ENCODE measurements at regions not wholly inside any gene's neighbourhood (a gene's known extent, or its start where the extent isn't known, plus 50 kb on each side); places are given as distances from the start of the nearest gene placed in this dataset.

DNA sequence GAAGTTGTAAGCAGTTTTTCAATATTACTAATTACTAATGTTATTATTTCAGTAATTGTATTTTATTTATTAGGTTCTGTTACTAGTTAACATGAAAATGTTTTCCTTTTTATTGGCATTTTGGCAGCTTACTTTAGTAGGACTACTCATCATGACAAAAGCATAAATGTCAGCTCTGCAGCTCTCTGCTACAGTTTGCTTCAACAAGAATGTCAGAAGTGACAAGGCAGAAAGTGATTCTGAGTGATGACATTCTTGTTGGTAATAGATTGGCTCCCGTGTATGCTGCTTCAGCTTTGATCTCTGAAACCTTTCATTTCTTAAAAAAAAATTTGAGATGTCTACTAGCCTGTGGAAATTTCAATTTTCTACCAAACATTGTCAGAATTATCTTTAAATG, 1193.9 kb downstream of the FSTL5 start:
- Mint-ChIP-seq H3K27me3 (no peaks in the 10 kb centered on the region), H3K9me3 (ENCODE audit: insufficient read depth) (no peaks in the 10 kb centered on the region), H3K4me1 (no peaks in the 10 kb centered on the region), H3K4me3 (no peak overlapping the region), H3K27ac (no peak overlapping the region)
- Histone ChIP-seq H3K4me1 (ENCODE audit: control insufficient read depth in 2 of 2, insufficient read depth in 2 of 2, low read length in 2 of 2) (no peaks in the 10 kb centered on the region), H4K20me1 (ENCODE audit: control insufficient read depth, insufficient read depth, low read length, poor library complexity, severe bottlenecking) (no peaks in the 10 kb centered on the region), H3K9me3 (ENCODE audit: control extremely low read depth in 1 of 3, control insufficient read depth in 2 of 3, insufficient read depth in 1 of 3, low read length in 2 of 3) (no peaks in the 10 kb centered on the region), H3K79me2 (ENCODE audit: control insufficient read depth, insufficient read depth, low read length) (no peaks in the 10 kb centered on the region), H3K27me3 (replicated peaks in 1 of 4; ENCODE audit: control extremely low read depth in 1 of 4, control insufficient read depth in 3 of 4, insufficient read depth in 4 of 4, low read length in 3 of 4) (no peaks in the 10 kb centered on the region), H3K4me2 (replicated peaks; ENCODE audit: low read depth, low read length, poor library complexity, severe bottlenecking) (no peak overlapping the region), H3K4me3 (ENCODE audit: control extremely low read depth in 1 of 5, extremely low read depth in 1 of 5, insufficient read depth in 1 of 5, low read depth in 2 of 5, low read length in 4 of 5) (no peak overlapping the region), H3K9ac (ENCODE audit: low read length) (no peak overlapping the region), H3K27ac (ENCODE audit: low read length in 2 of 2) (no peak overlapping the region), H2AFZ (ENCODE audit: insufficient read depth, low read depth, low read length, poor library complexity, severe bottlenecking) (no peak overlapping the region), H3K36me3 (replicated peaks in 1 of 2; ENCODE audit: control extremely low read depth in 1 of 2, control insufficient read depth in 1 of 2, extremely low read depth in 1 of 2, insufficient read depth in 2 of 2, low read length in 1 of 2) (no peaks in the 10 kb centered on the region)
- no peak for DNase-seq
- WGBS (ENCODE audit: insufficient coverage): no CpG with 5 or more reads among the region's 1 CpG
- ATAC-seq (ENCODE audit: low read depth): no peak
- TF ChIP-seq EZH2 (IDR thresholded peaks at IDR 0.05; ENCODE audit: borderline replicate concordance, insufficient read depth, low read depth, low read length, poor library complexity, severe bottlenecking): no peak
- TF ChIP-seq, protein P1, sequence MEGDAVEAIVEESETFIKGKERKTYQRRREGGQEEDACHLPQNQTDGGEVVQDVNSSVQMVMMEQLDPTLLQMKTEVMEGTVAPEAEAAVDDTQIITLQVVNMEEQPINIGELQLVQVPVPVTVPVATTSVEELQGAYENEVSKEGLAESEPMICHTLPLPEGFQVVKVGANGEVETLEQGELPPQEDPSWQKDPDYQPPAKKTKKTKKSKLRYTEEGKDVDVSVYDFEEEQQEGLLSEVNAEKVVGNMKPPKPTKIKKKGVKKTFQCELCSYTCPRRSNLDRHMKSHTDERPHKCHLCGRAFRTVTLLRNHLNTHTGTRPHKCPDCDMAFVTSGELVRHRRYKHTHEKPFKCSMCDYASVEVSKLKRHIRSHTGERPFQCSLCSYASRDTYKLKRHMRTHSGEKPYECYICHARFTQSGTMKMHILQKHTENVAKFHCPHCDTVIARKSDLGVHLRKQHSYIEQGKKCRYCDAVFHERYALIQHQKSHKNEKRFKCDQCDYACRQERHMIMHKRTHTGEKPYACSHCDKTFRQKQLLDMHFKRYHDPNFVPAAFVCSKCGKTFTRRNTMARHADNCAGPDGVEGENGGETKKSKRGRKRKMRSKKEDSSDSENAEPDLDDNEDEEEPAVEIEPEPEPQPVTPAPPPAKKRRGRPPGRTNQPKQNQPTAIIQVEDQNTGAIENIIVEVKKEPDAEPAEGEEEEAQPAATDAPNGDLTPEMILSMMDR (IDR thresholded peaks at IDR 0.05): no peak
- intact Hi-C loops (cut with micrococcal nuclease): no loop called here
- ChIA-PET CTCF (no interaction called here), POLR2A (no interaction called here)

DNA sequence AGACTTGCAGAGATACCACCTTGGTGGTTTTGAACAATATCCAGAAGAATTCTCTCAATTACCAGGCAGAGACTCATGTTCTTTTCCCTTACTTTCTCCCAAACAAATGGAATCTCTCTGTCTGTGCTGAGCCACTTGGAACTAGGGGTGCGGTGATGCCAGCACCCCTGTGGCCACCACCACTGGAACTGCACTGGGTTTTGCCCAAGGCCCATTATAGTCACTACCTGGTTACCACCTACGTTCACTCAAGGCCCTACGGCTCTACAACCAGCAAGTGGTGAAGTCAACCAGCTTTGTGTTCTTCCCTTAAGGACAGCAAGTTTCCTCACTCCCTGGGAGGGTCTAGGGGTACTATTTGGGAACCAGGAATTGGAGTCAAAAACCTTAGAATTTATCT, 1183.7 kb downstream of the FSTL5 start:
- no peaks in the 10 kb centered on the region for H3K79me2 ChIP-seq (ENCODE audit: control insufficient read depth, insufficient read depth, low read length)
- ATAC-seq (ENCODE audit: low read depth) (no peak), DNase-seq (no peak)
- no peak overlapping the region for H3K4me3 ChIP-seq (ENCODE audit: control extremely low read depth in 1 of 5, extremely low read depth in 1 of 5, insufficient read depth in 1 of 5, low read depth in 2 of 5, low read length in 4 of 5)
- no peaks in the 10 kb centered on the region for H3K4me1 Mint-ChIP-seq
- no peaks in the 10 kb centered on the region for H3K27me3 Mint-ChIP-seq
- no peak overlapping the region for H3K4me3 Mint-ChIP-seq
- H3K4me1 ChIP-seq (ENCODE audit: control insufficient read depth in 2 of 2, insufficient read depth in 2 of 2, low read length in 2 of 2): no peaks in the 10 kb centered on the region
- TF ChIP-seq, protein P1 (IDR thresholded peaks at IDR 0.05): no peak
- TF ChIP-seq EZH2 (IDR thresholded peaks at IDR 0.05; ENCODE audit: borderline replicate concordance, insufficient read depth, low read depth, low read length, poor library complexity, severe bottlenecking): no peak
- peaks cover 0 to 2% (median 0%) of the 10 kb centered on the region in 3 donors for H3K9me3 ChIP-seq (ENCODE audit: control extremely low read depth in 1 of 3, control insufficient read depth in 2 of 3, insufficient read depth in 1 of 3, low read length in 2 of 3)
- no peaks in the 10 kb centered on the region for H4K20me1 ChIP-seq (ENCODE audit: control insufficient read depth, insufficient read depth, low read length, poor library complexity, severe bottlenecking)
- no peak overlapping the region for H2AFZ ChIP-seq (ENCODE audit: insufficient read depth, low read depth, low read length, poor library complexity, severe bottlenecking)
- no peak overlapping the region for H3K4me2 ChIP-seq (replicated peaks; ENCODE audit: low read depth, low read length, poor library complexity, severe bottlenecking)
- no peak overlapping the region for H3K27ac Mint-ChIP-seq
- H3K27me3 ChIP-seq (replicated peaks in 1 of 4; ENCODE audit: control extremely low read depth in 1 of 4, control insufficient read depth in 3 of 4, insufficient read depth in 4 of 4, low read length in 3 of 4): no peaks in the 10 kb centered on the region
- no peak overlapping the region for H3K27ac ChIP-seq (ENCODE audit: low read length in 2 of 2)
- H3K9ac ChIP-seq (ENCODE audit: low read length): no peak overlapping the region
- peaks cover 2% of the 10 kb centered on the region for H3K9me3 Mint-ChIP-seq (ENCODE audit: insufficient read depth)
- 91% methylated on average over 1 of the region's 3 CpGs for WGBS (ENCODE audit: insufficient coverage)
- CTCF ChIA-PET: no interaction called here
- POLR2A ChIA-PET: no interaction called here
- no peaks in the 10 kb centered on the region for H3K36me3 ChIP-seq (replicated peaks in 1 of 2; ENCODE audit: control extremely low read depth in 1 of 2, control insufficient read depth in 1 of 2, extremely low read depth in 1 of 2, insufficient read depth in 2 of 2, low read length in 1 of 2)
- intact Hi-C loops (cut with micrococcal nuclease): no loop called here

All from B cell (primary cell).